GM19468 (cell line): ENCODE measurements at regions not wholly inside any gene's neighbourhood (a gene's known extent, or its start where the extent isn't known, plus 50 kb on each side); places are given as distances from the start of the nearest gene placed in this dataset.
"Not testable (repeated sequence)": the region's sequence is repeated elsewhere in the genome, so short reads cannot be mapped to it uniquely, and the experiment has no call there.

Source experiments
- ATAC-seq: cut with Tn5 transposase; IDR thresholded peaks from one replicate; pipeline ENCODE4 v1.9.1; 2021; ENCODE audit warnings: mild to moderate bottlenecking, moderate library complexity, moderate number of reproducible peaks; ENCODE audit not compliant: unreplicated experiment; ENCODE audit errors: extremely low read depth

GRCh38 chr3:21259896-21260295 lies 491.1 kb downstream of the ZNF385D start:
- no peak for ATAC-seq

DNA sequence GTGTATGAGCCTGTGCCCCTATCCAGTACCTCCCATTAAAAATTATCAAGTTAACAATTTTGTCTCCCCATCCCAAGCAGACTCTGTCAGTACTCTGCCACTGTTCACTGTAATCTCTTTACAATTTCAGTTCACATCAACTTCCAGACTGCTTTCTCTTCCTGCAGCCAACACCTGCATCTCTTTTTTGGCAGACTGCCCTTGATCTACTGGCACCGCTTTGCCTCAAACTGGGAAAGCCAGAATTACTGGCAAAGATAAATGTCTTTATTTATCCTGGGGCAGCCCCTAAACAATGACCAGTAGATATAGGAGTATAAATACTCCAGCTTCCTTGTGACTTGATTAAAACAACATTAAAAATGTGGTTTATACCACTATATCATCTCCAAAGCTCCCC lies 494.1 kb downstream of the ZNF385D start:
- ATAC-seq = no peak

DNA sequence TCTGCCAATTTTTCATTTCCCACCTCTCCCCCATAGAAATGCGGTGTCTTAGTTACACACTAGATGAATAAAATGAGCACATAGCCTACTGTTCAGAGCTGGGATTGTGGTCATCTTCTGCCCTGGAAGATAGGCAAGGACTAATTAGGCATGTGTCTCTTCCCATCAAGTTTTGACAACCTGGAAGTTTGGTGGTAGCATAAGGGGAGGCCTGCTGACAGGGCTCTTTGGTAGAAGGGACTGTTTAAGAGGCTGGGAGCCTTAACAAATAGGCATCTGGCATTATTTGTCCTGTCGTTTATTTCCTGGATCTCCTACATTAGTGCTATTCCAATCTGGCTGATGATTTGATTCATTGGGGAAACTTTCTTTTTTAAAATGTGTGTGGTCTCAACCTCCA lies 512.3 kb downstream of the ZNF385D start:
- ATAC-seq = no peak

DNA sequence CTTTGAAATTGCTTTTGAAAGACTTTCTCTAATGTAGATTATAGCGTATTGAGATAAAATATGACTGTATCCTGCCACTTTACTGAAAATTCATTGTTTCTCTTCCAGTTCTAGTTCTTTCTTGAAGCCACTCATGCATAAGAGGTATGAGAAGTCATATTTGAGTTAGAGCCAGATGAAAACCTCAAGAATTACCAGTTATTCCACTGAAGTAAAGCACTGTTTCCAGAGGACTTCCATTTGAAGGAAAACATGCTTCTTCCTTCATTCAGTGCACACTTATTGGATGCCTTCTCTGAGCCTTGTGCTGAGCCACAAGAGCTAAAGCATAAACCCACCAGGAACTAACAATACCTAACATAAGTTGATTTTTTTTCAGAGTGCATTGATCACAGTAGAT lies 513.4 kb downstream of the ZNF385D start:
- no peak for ATAC-seq

- ATAC-seq = no peak
Observed at GRCh38 chr3:21235491-21235890, 515.5 kb downstream of the ZNF385D start.

- no peak for ATAC-seq
Observed at GRCh38 chr3:21234933-21235332, 516.1 kb downstream of the ZNF385D start.

DNA sequence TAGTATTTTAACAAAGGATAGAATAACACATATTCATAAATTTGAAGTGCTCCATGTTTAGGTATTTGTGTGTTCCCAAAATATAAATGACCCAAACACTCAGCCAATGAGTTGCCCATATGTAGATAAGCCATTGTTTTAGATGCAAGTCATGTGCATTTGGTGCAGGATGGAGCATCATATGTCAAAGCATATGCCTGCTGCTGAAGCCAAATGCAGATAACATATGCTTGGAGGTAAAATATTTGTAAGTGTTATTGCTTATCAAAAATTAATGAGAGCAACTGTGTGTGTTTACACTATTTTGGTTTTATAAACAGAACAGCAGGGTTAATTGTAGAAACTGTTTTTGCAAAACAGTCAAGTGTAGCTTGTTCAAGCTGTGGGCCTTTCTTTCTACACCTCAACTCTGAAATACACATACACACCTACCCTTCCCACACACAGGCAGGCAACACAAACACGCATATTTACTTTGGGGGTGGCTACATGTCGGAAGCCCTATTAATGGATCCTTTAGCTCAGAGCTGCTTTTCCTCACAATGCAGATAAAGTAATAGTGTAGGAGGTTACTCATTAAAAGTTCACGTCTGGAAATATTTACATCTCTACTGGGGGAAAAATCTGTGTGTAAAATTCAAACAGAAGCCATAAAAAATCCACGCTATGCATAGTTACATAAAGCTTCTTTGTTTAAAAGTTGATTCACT lies 521.4 kb downstream of the ZNF385D start:
- ATAC-seq = no peak

- ATAC-seq = no peak
Observed at GRCh38 chr3:21226086-21226485, 524.9 kb downstream of the ZNF385D start.

DNA sequence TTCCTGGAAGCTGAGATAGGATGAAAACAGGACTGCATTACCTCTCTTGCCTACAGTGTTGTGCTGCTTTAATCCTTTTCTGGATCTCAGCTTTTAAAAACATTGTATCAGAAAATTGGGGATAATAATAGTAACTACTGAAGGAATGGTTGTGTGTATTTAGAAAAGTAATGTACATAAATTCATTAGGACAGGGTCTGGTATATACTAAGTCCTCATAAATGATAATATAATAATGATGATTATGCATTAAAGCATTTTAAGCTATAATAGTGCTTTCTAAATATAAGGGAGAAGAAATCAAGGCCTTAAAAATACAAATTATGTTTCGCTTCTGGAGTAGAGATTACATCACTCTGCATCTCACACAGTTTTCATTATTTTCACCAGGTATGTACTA lies 530.1 kb downstream of the ZNF385D start:
- ATAC-seq = no peak

DNA sequence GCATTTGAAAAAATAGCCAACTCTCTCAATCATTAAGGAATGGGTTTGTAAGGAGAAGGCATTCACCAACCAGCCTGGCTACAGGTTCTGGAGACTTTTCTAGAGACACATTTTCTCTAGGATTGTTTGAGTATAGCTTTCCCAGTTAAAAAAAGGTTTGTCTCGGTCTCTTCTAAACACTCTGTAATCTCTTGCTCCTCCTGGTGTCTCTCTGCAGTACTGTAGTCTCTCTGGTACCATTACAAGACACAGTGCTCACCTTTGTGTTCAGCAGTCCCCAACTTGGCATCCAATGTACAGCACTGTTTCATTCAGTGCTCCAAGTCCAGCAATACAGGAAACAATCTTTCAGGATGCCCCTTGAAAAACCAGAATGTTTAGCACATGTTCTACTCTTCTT lies 534.4 kb downstream of the ZNF385D start:
- ATAC-seq = no peak

- not testable (repeated sequence) for ATAC-seq
Observed at GRCh38 chr3:21204122-21204521, 546.9 kb downstream of the ZNF385D start.

GRCh38 chr3:21195203-21195602 lies 555.8 kb downstream of the ZNF385D start:
- ATAC-seq = no peak

- ATAC-seq = not testable (repeated sequence)
Observed at GRCh38 chr3:21194036-21194435, 557.0 kb downstream of the ZNF385D start.

GRCh38 chr3:21188459-21188858 lies 562.6 kb downstream of the ZNF385D start:
- no peak for ATAC-seq

DNA sequence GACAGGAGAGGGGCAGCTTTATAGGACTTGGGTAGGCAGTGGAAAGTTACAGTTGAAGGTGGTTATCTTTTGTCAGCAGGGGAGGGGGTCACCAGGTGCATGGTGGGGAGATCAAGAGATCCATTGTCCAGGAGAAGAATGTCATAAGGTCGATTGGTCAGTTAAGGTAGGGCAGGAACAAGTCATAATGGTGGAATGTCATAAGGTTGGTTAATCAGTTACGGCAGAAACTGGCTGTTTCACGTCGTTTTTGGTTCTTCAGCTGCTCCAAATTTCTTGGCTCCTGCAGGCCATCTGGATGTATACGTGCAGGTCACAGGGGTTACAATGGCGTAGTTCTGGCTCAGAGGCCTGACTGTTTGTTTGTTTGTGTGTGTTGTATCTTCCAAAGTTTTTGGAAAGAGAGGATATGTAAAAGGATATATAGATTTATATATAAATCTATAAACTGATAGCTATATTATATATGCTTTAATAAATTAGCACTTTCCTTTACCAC lies 565.1 kb downstream of the ZNF385D start:
- ATAC-seq = no peak

GRCh38 chr3:21174461-21174860 lies 576.5 kb downstream of the ZNF385D start:
- ATAC-seq = no peak

DNA sequence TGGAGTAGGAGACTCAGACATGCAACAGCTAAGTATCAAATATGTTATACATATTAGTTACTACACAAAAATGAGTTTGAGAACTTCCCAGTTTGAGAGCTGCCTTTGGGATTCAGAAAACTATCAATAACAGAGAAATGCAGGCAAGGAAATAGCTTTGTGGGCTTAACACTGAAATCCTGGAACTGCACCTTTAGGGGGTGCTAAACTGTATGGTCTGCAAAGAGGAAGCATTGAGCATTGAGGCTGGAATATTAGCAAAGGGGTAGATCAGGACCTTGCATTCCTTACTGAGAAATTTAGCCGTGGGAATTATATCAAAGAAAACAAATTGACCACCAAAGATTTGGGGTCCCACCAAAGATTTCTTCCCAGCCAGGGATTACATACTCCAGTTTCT lies 580.0 kb downstream of the ZNF385D start:
- no peak for ATAC-seq

DNA sequence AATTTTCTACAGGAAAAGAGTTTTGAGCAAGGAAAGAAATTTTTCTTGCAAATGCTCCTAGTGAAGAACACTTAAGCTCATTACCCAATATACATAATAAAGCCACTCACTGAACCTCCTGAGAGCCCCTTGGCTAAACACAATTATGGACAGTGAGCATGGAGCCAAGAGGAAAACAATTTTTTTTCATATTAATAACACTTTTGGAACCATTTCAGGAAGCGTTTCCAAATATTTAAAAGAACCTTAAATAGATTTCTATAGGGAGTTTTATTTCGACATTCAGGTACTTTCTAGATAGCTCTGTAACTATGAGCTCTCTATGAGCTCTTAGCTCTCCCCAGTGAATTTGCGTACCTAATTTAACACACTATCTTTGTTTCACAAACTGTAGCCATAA lies 581.1 kb downstream of the ZNF385D start:
- ATAC-seq = no peak

DNA sequence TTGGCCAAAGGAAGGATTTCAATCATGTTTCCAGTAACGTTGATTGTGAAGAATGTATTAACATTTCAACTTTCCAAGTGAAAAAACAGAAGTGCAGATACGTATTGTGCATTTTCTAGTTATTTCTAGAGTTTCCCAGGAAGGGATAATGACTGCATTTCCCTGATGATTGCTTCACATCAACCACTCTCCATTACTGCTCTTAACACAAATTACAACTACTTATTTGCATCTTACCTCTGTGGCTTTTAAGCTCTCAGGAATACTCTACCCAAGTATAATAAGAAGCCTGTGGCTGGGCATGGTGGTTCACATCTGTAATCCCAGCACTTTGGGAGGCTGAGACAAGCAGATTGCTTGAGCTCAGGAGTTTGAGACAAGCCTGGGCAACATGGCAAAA lies 582.5 kb downstream of the ZNF385D start:
- no peak for ATAC-seq

GRCh38 chr3:21163956-21164355 lies 587.1 kb downstream of the ZNF385D start:
- no peak for ATAC-seq

DNA sequence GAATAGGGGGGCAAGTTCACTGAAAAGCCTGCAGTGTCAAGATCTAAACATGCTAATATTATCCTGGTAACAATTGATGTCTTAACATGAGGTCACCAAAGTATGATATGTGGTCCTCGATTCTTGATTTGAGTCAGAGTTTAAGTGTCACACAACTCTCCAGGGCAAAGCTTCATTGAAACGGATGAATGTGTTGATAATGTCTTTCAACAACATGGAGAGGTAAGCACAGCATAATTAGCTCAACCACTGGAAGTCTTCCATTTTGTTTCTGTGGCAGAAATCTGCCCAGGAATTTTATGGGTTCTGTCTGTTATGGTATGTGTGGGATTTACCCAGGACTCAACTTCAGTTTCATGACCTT lies 591.5 kb downstream of the ZNF385D start:
- ATAC-seq = no peak

GRCh38 chr3:21158861-21159542 lies 592.0 kb downstream of the ZNF385D start:
- no peak for ATAC-seq
